ENCODE measurements at regions not wholly inside any gene's neighbourhood (a gene's known extent, or its start where the extent isn't known, plus 50 kb on each side); places are given as distances from the start of the nearest gene placed in this dataset.
"Not testable (repeated sequence)": the region's sequence is repeated elsewhere in the genome, so short reads cannot be mapped to it uniquely, and the experiment has no call there.

DNA sequence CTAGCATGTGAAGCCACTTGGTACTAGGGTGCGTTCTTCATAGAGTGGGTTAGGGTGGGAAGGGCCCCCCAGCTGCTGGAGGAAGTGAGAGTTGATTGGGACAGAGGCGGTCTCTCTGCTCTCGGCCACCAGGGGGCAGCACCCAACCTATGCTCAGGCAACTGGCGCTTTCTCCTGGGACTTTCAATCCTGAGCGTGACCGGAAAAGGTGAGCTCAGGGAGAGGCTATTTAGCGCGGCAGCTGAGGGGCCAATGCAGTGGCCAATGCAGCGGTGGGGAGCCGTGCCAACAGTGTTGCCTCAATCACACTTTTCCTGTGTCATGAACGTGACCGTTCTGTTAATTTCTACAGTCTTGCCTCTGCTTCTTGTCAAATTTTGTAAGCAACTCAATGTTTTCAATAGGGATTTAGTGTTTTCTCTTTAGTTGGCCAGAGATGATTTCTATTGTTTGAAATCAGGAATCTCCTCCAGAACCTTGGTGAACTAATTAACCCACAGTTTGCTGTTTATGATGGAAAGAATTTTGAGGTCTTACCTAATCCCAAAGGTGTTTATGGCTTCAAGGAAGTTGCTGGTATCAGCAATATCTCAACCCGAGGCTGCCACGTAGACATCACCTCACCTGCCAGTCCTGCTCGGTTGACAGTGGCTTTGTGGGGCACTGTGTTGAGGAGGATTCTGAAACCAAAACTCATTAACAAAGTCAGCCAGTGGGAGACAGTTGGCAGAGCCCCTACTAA lies 67.9 kb upstream of the PDZD8 start:
- H3K27ac ChIP-seq (ENCODE audit: low read depth, low read length), result no peak overlapping the region
- H3K36me3 ChIP-seq (ENCODE audit: control insufficient read depth, insufficient read depth, low read length), result no peaks in the 10 kb centered on the region
- peaks cover 36% of the 10 kb centered on the region for H3K9me3 ChIP-seq (ENCODE audit: control insufficient read depth, insufficient read depth, low read depth, low read length)
- no peak overlapping the region for H3K4me3 ChIP-seq (ENCODE audit: low read depth, low read length)
- H3K4me1 ChIP-seq (ENCODE audit: control insufficient read depth, insufficient read depth, low read length), result no peaks in the 10 kb centered on the region; the same call in 1 of the 2 replicates
- H3K27me3 ChIP-seq (ENCODE audit: control insufficient read depth, insufficient read depth, low read length), result no peaks in the 10 kb centered on the region
- H3K9ac ChIP-seq (ENCODE audit: low read length), result no peak overlapping the region

DNA sequence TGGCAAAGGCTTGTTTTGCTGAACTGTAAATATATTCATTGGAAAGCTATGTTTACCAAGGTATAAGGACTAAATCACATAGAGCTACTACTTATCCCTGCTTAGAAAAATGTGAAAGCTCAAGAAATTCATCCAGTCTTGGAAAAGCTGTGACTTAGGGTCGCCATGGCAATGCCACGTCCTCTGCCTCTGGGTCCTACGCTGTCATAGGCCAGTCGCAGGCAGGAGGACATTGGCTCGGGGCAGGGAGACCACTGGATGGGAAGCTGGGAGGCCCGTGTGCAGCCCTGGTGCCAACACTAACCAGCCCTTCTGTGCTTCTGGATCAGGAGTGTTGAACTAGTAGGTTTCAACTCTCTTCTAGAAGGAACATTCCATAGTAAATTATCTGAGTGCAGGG lies 67.3 kb upstream of the PDZD8 start:
- no peak overlapping the region for H3K4me3 ChIP-seq (ENCODE audit: low read depth, low read length)
- no peaks in the 10 kb centered on the region for H3K27me3 ChIP-seq (ENCODE audit: control insufficient read depth, insufficient read depth, low read length)
- H3K4me1 ChIP-seq (ENCODE audit: control insufficient read depth, insufficient read depth, low read length), result no peaks in the 10 kb centered on the region; the same call in 1 of the 2 replicates
- H3K9ac ChIP-seq (ENCODE audit: low read length), result no peak overlapping the region
- no peaks in the 10 kb centered on the region for H3K36me3 ChIP-seq (ENCODE audit: control insufficient read depth, insufficient read depth, low read length)
- no peak overlapping the region for H3K27ac ChIP-seq (ENCODE audit: low read depth, low read length)
- H3K9me3 ChIP-seq (ENCODE audit: control insufficient read depth, insufficient read depth, low read depth, low read length), result peaks cover 32% of the 10 kb centered on the region

DNA sequence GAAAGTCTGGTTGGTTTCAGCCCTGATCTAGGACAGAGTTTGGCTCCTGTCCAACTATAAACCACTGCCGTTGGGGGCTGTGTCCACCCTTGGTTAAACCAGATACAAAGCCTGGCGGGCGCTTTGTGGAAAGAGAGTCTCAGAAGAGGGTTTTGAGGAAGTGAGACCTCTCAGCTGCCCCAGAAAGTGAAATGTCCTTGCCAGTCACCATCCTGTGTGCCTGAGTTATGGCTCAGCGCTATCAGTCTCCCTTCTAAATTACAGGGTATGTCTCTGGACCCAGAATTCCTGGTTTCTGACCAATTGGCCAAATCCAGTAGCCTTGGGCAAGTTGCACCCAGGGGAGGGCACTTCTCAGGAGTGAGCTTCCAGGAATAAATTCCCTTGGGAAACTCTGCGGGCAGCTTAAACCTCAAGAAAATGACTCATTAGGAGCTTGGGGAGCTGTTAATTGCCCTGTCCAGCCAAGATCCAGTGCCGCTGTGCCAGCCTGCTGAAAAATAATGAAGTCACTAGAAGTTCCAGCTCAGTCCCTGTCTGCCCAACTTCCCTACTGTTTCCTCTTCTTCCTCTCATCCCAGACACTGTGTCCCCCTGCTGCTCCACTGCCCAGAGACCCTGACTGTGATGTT lies 66.7 kb upstream of the PDZD8 start:
- Histone ChIP-seq H3K36me3 (ENCODE audit: control insufficient read depth, insufficient read depth, low read length) (no peaks in the 10 kb centered on the region), H3K27ac (ENCODE audit: low read depth, low read length) (no peak overlapping the region), H3K9me3 (ENCODE audit: control insufficient read depth, insufficient read depth, low read depth, low read length) (peaks cover 26% of the 10 kb centered on the region), H3K9ac (ENCODE audit: low read length) (no peak overlapping the region), H3K27me3 (ENCODE audit: control insufficient read depth, insufficient read depth, low read length) (no peaks in the 10 kb centered on the region), H3K4me3 (ENCODE audit: low read depth, low read length) (no peak overlapping the region), H3K4me1 (ENCODE audit: control insufficient read depth, insufficient read depth, low read length) (no peaks in the 10 kb centered on the region; the same call in 1 of the 2 replicates)

DNA sequence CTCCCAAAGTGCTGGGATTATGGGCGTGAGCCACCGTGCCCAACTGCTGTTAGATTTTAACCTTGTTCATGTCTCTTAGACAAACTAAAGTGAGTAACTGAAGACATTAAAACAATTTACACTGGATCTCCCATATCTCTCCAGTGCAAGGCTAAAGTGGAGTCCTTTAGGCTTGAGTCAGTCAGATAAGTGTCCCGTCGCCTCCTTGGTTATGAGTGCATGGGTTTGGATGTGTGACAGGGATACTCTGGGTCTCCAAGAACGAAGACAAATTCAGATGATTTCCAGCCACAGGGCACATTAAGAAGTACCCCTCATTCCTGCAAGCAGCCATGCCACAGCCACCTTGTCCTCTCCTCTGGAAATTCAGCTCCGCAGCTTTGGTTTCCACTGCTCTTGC lies 66.1 kb upstream of the PDZD8 start:
- Histone ChIP-seq H3K4me1 (ENCODE audit: control insufficient read depth, insufficient read depth, low read length) (no peaks in the 10 kb centered on the region; the same call in 1 of the 2 replicates), H3K4me3 (ENCODE audit: low read depth, low read length) (no peak overlapping the region), H3K27me3 (ENCODE audit: control insufficient read depth, insufficient read depth, low read length) (no peaks in the 10 kb centered on the region), H3K36me3 (ENCODE audit: control insufficient read depth, insufficient read depth, low read length) (no peaks in the 10 kb centered on the region), H3K27ac (ENCODE audit: low read depth, low read length) (no peak overlapping the region), H3K9ac (ENCODE audit: low read length) (no peak overlapping the region), H3K9me3 (ENCODE audit: control insufficient read depth, insufficient read depth, low read depth, low read length) (peaks cover 23% of the 10 kb centered on the region)

DNA sequence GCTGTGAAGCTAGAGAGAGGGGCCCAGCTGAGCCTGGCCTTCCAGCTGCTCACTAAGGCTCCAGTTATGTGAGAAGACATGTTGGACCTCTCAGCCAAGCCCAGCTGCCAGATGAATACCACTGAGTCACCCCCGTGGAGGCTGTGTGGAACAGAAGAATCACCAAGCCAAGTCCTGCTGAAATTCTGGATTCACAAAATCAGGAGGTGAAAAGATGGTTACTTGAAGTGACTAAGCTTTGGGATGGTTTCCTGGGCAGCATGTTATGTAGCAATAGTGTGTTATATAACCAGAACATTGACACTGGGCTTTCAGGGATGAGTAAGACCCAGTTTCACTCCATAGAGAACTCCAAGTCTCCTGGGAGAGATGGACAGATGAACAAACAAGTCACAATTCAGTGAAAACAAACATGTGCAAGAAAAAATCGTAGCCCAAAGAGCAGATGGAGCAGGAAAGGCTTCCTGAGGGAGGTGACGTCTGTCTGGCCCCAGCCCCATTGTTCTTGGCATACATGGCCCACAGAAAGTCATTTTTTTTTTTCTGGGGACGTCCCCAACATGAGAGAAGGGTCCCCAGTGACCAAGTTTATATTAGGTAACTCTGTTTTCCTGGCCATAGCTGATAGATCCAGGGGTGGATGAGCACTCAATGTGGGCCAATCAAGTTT lies 64.1 kb upstream of the PDZD8 start:
- H3K4me3 ChIP-seq (ENCODE audit: low read depth, low read length), result no peak overlapping the region
- no peak overlapping the region for H3K27ac ChIP-seq (ENCODE audit: low read depth, low read length)
- no peaks in the 10 kb centered on the region; the same call in 1 of the 2 replicates for H3K4me1 ChIP-seq (ENCODE audit: control insufficient read depth, insufficient read depth, low read length)
- no peaks in the 10 kb centered on the region for H3K36me3 ChIP-seq (ENCODE audit: control insufficient read depth, insufficient read depth, low read length)
- H3K9ac ChIP-seq (ENCODE audit: low read length), result no peak overlapping the region
- H3K9me3 ChIP-seq (ENCODE audit: control insufficient read depth, insufficient read depth, low read depth, low read length), result peaks cover 6% of the 10 kb centered on the region
- H3K27me3 ChIP-seq (ENCODE audit: control insufficient read depth, insufficient read depth, low read length), result peaks cover 4% of the 10 kb centered on the region

- Histone ChIP-seq H3K4me3 (ENCODE audit: low read depth, low read length) (no peak overlapping the region), H3K36me3 (ENCODE audit: control insufficient read depth, insufficient read depth, low read length) (no peaks in the 10 kb centered on the region), H3K9ac (ENCODE audit: low read length) (no peak overlapping the region), H3K4me1 (ENCODE audit: control insufficient read depth, insufficient read depth, low read length) (no peaks in the 10 kb centered on the region), H3K27ac (ENCODE audit: low read depth, low read length) (no peak overlapping the region), H3K27me3 (ENCODE audit: control insufficient read depth, insufficient read depth, low read length) (peaks cover 8% of the 10 kb centered on the region), H3K9me3 (ENCODE audit: control insufficient read depth, insufficient read depth, low read depth, low read length) (no peaks in the 10 kb centered on the region)
Observed at GRCh38 chr10:117432866-117433265, 57.6 kb upstream of the PDZD8 start.

DNA sequence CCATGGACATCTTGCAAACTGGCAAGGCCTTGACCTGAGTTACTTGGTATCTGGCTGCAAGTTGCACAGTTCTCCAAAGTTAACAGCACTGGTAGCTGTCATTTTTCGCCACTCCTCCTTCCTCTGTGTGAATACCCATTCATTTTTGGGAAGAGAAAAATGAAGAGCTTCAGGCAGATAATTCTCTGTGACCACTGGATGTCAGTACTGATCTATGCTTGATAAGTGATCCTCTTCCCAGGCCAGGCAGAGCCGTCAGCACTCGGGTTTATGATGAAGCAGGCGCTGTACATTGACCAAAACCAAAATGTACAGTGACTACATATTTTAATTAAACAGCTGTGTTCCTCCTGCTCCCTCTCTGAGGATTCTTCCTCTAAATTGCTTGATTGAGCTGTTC lies 55.9 kb upstream of the PDZD8 start:
- Histone ChIP-seq H3K4me3 (ENCODE audit: low read depth, low read length) (no peak overlapping the region), H3K4me1 (ENCODE audit: control insufficient read depth, insufficient read depth, low read length) (peaks cover 7% of the 10 kb centered on the region), H3K9ac (ENCODE audit: low read length) (no peak overlapping the region), H3K36me3 (ENCODE audit: control insufficient read depth, insufficient read depth, low read length) (no peaks in the 10 kb centered on the region), H3K27me3 (ENCODE audit: control insufficient read depth, insufficient read depth, low read length) (peaks cover 8% of the 10 kb centered on the region), H3K27ac (ENCODE audit: low read depth, low read length) (no peak overlapping the region), H3K9me3 (ENCODE audit: control insufficient read depth, insufficient read depth, low read depth, low read length) (no peaks in the 10 kb centered on the region)

DNA sequence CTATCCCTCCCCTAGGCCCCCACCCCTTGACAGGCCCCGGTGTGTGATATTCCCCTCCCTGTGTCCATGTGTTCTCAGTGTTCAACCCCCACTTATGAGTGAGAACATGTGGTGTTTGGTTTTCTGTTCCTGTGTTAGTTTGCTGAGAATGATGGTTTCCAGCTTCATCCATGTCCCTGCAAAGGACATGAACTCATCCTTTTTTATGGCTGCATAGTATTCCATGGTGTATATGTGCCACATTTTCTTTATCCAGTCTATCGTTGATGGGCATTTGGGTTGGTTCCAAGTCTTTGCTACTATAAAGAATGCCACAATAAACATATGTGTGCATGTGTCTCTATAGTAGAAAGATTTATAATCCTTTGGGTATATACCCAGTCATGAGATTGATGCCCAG lies 55.3 kb upstream of the PDZD8 start:
- H3K4me1 ChIP-seq (ENCODE audit: control insufficient read depth, insufficient read depth, low read length), result peaks cover 13% of the 10 kb centered on the region
- H3K27me3 ChIP-seq (ENCODE audit: control insufficient read depth, insufficient read depth, low read length); H3K4me3 ChIP-seq (ENCODE audit: low read depth, low read length); H3K9me3 ChIP-seq (ENCODE audit: control insufficient read depth, insufficient read depth, low read depth, low read length); H3K36me3 ChIP-seq (ENCODE audit: control insufficient read depth, insufficient read depth, low read length); H3K9ac ChIP-seq (ENCODE audit: low read length); H3K27ac ChIP-seq (ENCODE audit: low read depth, low read length): not testable (repeated sequence)

DNA sequence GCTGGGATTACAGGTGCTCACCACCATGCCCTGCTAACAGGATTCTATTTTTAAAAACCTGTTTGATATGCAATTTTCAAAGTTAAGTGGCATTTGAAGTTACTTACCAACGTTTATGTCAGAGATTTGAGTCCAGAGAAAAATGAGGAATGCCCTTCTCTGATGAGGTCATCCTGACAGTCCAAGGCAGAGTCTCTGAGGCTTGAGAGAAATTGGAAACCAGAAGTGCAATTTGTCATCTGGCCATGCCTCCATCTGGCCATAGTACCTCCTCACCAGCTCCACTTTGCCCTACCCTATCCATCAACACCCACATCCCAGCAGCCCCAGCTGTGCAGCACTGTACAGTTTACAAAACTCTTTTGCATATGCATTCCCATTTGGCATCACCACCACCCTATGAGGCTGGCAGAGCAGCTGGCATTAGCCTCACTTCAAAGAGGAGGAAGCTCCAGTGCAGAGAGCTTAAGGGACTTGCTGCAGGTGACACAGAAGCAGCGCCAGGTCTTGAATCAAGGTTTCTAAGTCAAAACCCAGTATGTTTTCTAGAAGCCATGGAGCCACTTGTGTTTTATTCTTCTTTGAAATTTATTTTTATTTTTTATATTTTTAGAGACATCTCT lies 54.5 kb upstream of the PDZD8 start:
- Histone ChIP-seq H3K27me3 (ENCODE audit: control insufficient read depth, insufficient read depth, low read length) (peaks cover 8% of the 10 kb centered on the region), H3K4me3 (ENCODE audit: low read depth, low read length) (no peak overlapping the region), H3K27ac (ENCODE audit: low read depth, low read length) (no peak overlapping the region), H3K4me1 (ENCODE audit: control insufficient read depth, insufficient read depth, low read length) (peaks cover 20% of the 10 kb centered on the region), H3K9me3 (ENCODE audit: control insufficient read depth, insufficient read depth, low read depth, low read length) (no peaks in the 10 kb centered on the region), H3K36me3 (ENCODE audit: control insufficient read depth, insufficient read depth, low read length) (no peaks in the 10 kb centered on the region), H3K9ac (ENCODE audit: low read length) (no peak overlapping the region)

GRCh38 chr10:117427356-117427755 lies 52.1 kb upstream of the PDZD8 start:
- no peaks in the 10 kb centered on the region for H3K36me3 ChIP-seq (ENCODE audit: control insufficient read depth, insufficient read depth, low read length)
- no peak overlapping the region for H3K27ac ChIP-seq (ENCODE audit: low read depth, low read length)
- peaks cover 21% of the 10 kb centered on the region for H3K4me1 ChIP-seq (ENCODE audit: control insufficient read depth, insufficient read depth, low read length)
- H3K9me3 ChIP-seq (ENCODE audit: control insufficient read depth, insufficient read depth, low read depth, low read length), result no peaks in the 10 kb centered on the region
- H3K27me3 ChIP-seq (ENCODE audit: control insufficient read depth, insufficient read depth, low read length), result no peaks in the 10 kb centered on the region
- no peak overlapping the region for H3K4me3 ChIP-seq (ENCODE audit: low read depth, low read length)
- no peak overlapping the region for H3K9ac ChIP-seq (ENCODE audit: low read length)

Measured in HUES6 (cell line).